SK-N-SH (cell line): ENCODE measurements at regions not wholly inside any gene's neighbourhood (a gene's known extent, or its start where the extent isn't known, plus 50 kb on each side); places are given as distances from the start of the nearest gene placed in this dataset.

ENCODE experiments used
- CTCF ChIA-PET: fragments of 300-600, 350-600 bp; formaldehyde crosslinking; extraction: SDS; loops from one replicate; lab custom pipeline; 2021; lab: Yijun Ruan, JAX
- POLR2A ChIA-PET: fragments of 350-600 bp; sonication (Branson Sonifier 250); formaldehyde crosslinking; extraction: SDS; loops from one replicate; lab custom pipeline; 2020; ENCODE audit warnings: antibody characterized with exemption, inconsistent platforms; lab: Yijun Ruan, JAX
- DNase-seq: peaks from one replicate; pipeline ENCODE4 v3.0.0; 2012
- H2AFZ ChIP-seq: fragments of 200-600 bp; sonication (generic); 2 replicates; pipeline ENCODE4 v1.8.1; 2016; ENCODE audit warnings: antibody characterized with exemption, mild to moderate bottlenecking, low read depth
- H3F3A ChIP-seq: fragments of 200-600 bp; sonication (generic); replicated peaks from 2 replicates; pipeline ENCODE3; 2016; ENCODE audit warnings: antibody characterized with exemption, mild to moderate bottlenecking; ENCODE audit not compliant: insufficient read depth
- H3K27ac ChIP-seq, 2 experiments: fragments of 200-500 bp in 1 of 2; fragments of 200-600 bp in 1 of 2; sonication (Bioruptor generic) in 1 of 2; sonication (generic), shearing (Covaris generic) in 1 of 2; 2 replicates each; pipeline versions ENCODE4 v1.5.1 to v1.6.1; 2014 to 2016; ENCODE audit warnings: low read depth in 2 of 2, inconsistent platforms in 1 of 2, low read length in 1 of 2, mild to moderate bottlenecking in 1 of 2, mixed read lengths in 1 of 2
- H3K27me3 ChIP-seq: fragments of 200-600 bp; sonication (generic), shearing (Covaris generic); 2 replicates; pipeline ENCODE4 v1.6.1; 2016; ENCODE audit warnings: mixed run types; ENCODE audit not compliant: insufficient read depth
- H3K36me3 ChIP-seq, 2 experiments: fragments of 200-500 bp in 1 of 2; fragments of 200-600 bp in 1 of 2; sonication (Bioruptor generic) in 1 of 2; sonication (generic) in 1 of 2; replicated peaks in 1 of 2; 2 replicates each; pipeline versions ENCODE3 to v1.5.1; 2014 to 2016; ENCODE audit warnings: low read length in 1 of 2, mild to moderate bottlenecking in 1 of 2; ENCODE audit not compliant: insufficient read depth in 2 of 2, control insufficient read depth in 1 of 2
- H3K4me1 ChIP-seq, 2 experiments: fragments of 200-500 bp in 1 of 2; fragments of 200-600 bp in 1 of 2; sonication (Bioruptor generic) in 1 of 2; sonication (generic), shearing (Covaris generic) in 1 of 2; 2 replicates each; pipeline versions ENCODE4 v1.5.1 to v1.6.1; 2014 to 2016; ENCODE audit warnings: low read depth in 1 of 2, low read length in 1 of 2, mixed run types in 1 of 2; ENCODE audit not compliant: insufficient read depth in 2 of 2, control insufficient read depth in 1 of 2
- H3K4me2 ChIP-seq: fragments of 200-600 bp; sonication (generic), shearing (Covaris generic); 2 replicates; pipeline ENCODE4 v1.6.1; 2017; ENCODE audit warnings: mixed run types
- H3K4me3 ChIP-seq, 2 experiments: fragments of 200-500 bp in 1 of 2; fragments of 200-600 bp in 1 of 2; sonication (Bioruptor generic) in 1 of 2; sonication (generic), shearing (Covaris generic) in 1 of 2; 2 replicates each; pipeline versions ENCODE4 v1.5.1 to v1.8.1; 2014 to 2016; ENCODE audit warnings: low read depth in 2 of 2, inconsistent platforms in 1 of 2, low read length in 1 of 2, mild to moderate bottlenecking in 1 of 2, mixed read lengths in 1 of 2, moderate library complexity in 1 of 2
- H3K79me2 ChIP-seq: fragments of 200-600 bp; sonication (generic); 2 replicates; pipeline ENCODE4 v1.8.1; 2017; ENCODE audit warnings: mild to moderate bottlenecking; ENCODE audit not compliant: insufficient read depth
- H3K9ac ChIP-seq: fragments of 200-600 bp; sonication (generic); 2 replicates; pipeline ENCODE4 v1.6.1; 2017; ENCODE audit warnings: mixed run types
- H3K9me2 ChIP-seq: fragments of 200-600 bp; sonication (generic); 2 replicates; pipeline ENCODE4 v1.6.1; 2017; ENCODE audit warnings: mixed run types
- H3K9me3 ChIP-seq: fragments of 200-600 bp; sonication (generic); 2 replicates; pipeline ENCODE4 v1.6.1; 2017; ENCODE audit warnings: mixed run types, mild to moderate bottlenecking, moderate library complexity
- H4K20me1 ChIP-seq: fragments of 200-600 bp; sonication (generic); 2 replicates; pipeline ENCODE4 v1.6.1; 2017; ENCODE audit warnings: mild to moderate bottlenecking, mixed run types; ENCODE audit not compliant: insufficient read depth
- CTCF ChIP-seq: fragments of 200-600 bp; sonication (generic); IDR thresholded peaks from 2 replicates; pipeline ENCODE4 v1.6.1; 2017; ENCODE audit warnings: antibody characterized with exemption, mild to moderate bottlenecking, moderate library complexity
- ELF1 ChIP-seq: IDR thresholded peaks from 2 replicates; pipeline ENCODE4 v1.4.0; 2012
- FOXM1 ChIP-seq: IDR thresholded peaks from 2 replicates; pipeline ENCODE4 v1.4.0; 2012; ENCODE audit warnings: low read depth, mild to moderate bottlenecking
- GATA2 ChIP-seq: sonication (generic); formaldehyde crosslinking; IDR thresholded peaks from 2 replicates; pipeline ENCODE4 v1.5.0; 2020; ENCODE audit warnings: mild to moderate bottlenecking, missing genetic modification reagents
- IRF3 ChIP-seq: fragments of 150-350 bp; IDR thresholded peaks from 2 replicates; pipeline ENCODE4 v1.6.1; 2016; ENCODE audit warnings: mild to moderate bottlenecking, low read depth, low read length
- JUND ChIP-seq: IDR thresholded peaks from 2 replicates; pipeline ENCODE4 v1.4.0; 2012
- MAX ChIP-seq: IDR thresholded peaks from 2 replicates; pipeline ENCODE4 v1.4.0; 2012; ENCODE audit warnings: low read depth
- RAD21 ChIP-seq: IDR thresholded peaks from 2 replicates; pipeline ENCODE4 v1.6.1; 2012; ENCODE audit warnings: mild to moderate bottlenecking, low read length
- REST ChIP-seq: IDR thresholded peaks from 2 replicates; pipeline ENCODE4 v1.6.1; 2012; ENCODE audit warnings: mild to moderate bottlenecking, low read depth, low read length, moderate library complexity
- RFX5 ChIP-seq: IDR thresholded peaks from 2 replicates; pipeline ENCODE4 v1.6.1; 2012; ENCODE audit warnings: mild to moderate bottlenecking, improper control_type of control experiment, low read length
- SIN3A ChIP-seq: IDR thresholded peaks from 2 replicates; pipeline ENCODE4 v1.6.1; 2012; ENCODE audit warnings: low read depth, mild to moderate bottlenecking, low read length, moderate library complexity, borderline replicate concordance
- TAF1 ChIP-seq: IDR thresholded peaks from 2 replicates; pipeline ENCODE4 v1.6.1; 2012; ENCODE audit warnings: low read depth, mild to moderate bottlenecking, low read length, moderate library complexity, borderline replicate concordance
- TEAD4 ChIP-seq: IDR thresholded peaks from 2 replicates; pipeline ENCODE4 v1.4.0; 2012; ENCODE audit warnings: mild to moderate bottlenecking, borderline replicate concordance; ENCODE audit not compliant: insufficient read depth
- USF2 ChIP-seq: fragments of 150-350 bp; IDR thresholded peaks from 2 replicates; pipeline ENCODE4 v1.6.1; 2017; ENCODE audit warnings: antibody characterized with exemption, low read length, low read depth, borderline replicate concordance
- ZBTB33 ChIP-seq: IDR thresholded peaks from 2 replicates; pipeline ENCODE4 v1.4.0; 2012; ENCODE audit warnings: low read depth, borderline replicate concordance
- WGBS: methylation state at CpG from one replicate; pipeline ENCODE4 v1.1.6; 2017; ENCODE audit warnings: low lambda C conversion rate; 5-methylcytosine and 5-hydroxymethylcytosine counted together

- TF ChIP-seq MAX: peak; percentile 77; the same call in 1 of the 2 replicates
- no peak for TF ChIP-seq REST
- no peak for TF ChIP-seq CTCF
- TF ChIP-seq, all 33 proteins: peak for 5
Measured at GRCh38 chr2:144332356-144333142, 187.4 kb downstream of the ZEB2 start (continued).

- under 1% methylated on average over 54 of the region's 66 CpGs for WGBS
- peak; percentile 94 for DNase-seq
- Histone ChIP-seq H3K4me2 (peak overlapping the region; percentile 92), H3K27ac (peak overlapping the region; percentile 57 to 92), H2AFZ (peak overlapping the region; percentile 69), H3K9ac (peak overlapping the region; percentile 77), H3F3A (peaks cover 11% of the 10 kb centered on the region), H3K79me2 (peaks cover 11% of the 10 kb centered on the region), H3K9me2 (no peaks in the 10 kb centered on the region), H3K36me3 (no peaks in the 10 kb centered on the region), H3K9me3 (no peaks in the 10 kb centered on the region), H3K4me1 (peaks cover 0 to 4% of the 10 kb centered on the region in 2 experiments; a peak in 3 of 4 replicates), H4K20me1 (no peaks in the 10 kb centered on the region), H3K4me3 (peak overlapping the region; percentile 78 to 82), H3K27me3 (no peaks in the 10 kb centered on the region)
- POLR2A ChIA-PET: interaction anchor here (1.7 kb wide), 1 partner anchor 9 kb away, joined by 4 read pairs; no protein-coding TSS in a partner anchor
- CTCF ChIA-PET: interaction anchor here (1.0 to 1.3 kb wide), 3 partner anchors 10 to 156 kb away, joined by 4 read pairs; no protein-coding TSS in a partner anchor
- TF ChIP-seq JUND: no peak
- no peak for TF ChIP-seq RFX5
- no peak for TF ChIP-seq GATA2 (CRISPR knock-in tag)
- TF ChIP-seq CTCF: peak; percentile 34
- TF ChIP-seq TEAD4: no peak
- no peak for TF ChIP-seq USF2
- TF ChIP-seq TAF1: no peak
- TF ChIP-seq RAD21: peak; percentile 35; the same call in 1 of the 2 replicates
- no peak for TF ChIP-seq ELF1
- TF ChIP-seq FOXM1: no peak
- TF ChIP-seq ZBTB33: no peak
- TF ChIP-seq SIN3A: no peak
- TF ChIP-seq IRF3: no peak
Measured at GRCh38 chr2:144331674-144332355, 188.1 kb downstream of the ZEB2 start.
